ENCODE measurements at regions not wholly inside any gene's neighbourhood (a gene's known extent, or its start where the extent isn't known, plus 50 kb on each side); places are given as distances from the start of the nearest gene placed in this dataset.

- H3K4me3 ChIP-seq (replicated peaks; ENCODE audit: low read depth, low read length), result no peak overlapping the region
- no peak for DNase-seq (ENCODE audit: low read depth)
- TF ChIP-seq, protein P1, sequence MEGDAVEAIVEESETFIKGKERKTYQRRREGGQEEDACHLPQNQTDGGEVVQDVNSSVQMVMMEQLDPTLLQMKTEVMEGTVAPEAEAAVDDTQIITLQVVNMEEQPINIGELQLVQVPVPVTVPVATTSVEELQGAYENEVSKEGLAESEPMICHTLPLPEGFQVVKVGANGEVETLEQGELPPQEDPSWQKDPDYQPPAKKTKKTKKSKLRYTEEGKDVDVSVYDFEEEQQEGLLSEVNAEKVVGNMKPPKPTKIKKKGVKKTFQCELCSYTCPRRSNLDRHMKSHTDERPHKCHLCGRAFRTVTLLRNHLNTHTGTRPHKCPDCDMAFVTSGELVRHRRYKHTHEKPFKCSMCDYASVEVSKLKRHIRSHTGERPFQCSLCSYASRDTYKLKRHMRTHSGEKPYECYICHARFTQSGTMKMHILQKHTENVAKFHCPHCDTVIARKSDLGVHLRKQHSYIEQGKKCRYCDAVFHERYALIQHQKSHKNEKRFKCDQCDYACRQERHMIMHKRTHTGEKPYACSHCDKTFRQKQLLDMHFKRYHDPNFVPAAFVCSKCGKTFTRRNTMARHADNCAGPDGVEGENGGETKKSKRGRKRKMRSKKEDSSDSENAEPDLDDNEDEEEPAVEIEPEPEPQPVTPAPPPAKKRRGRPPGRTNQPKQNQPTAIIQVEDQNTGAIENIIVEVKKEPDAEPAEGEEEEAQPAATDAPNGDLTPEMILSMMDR (IDR thresholded peaks at IDR 0.05; ENCODE audit: low read length, missing control alignments), result no peak
These were observed 320.0 kb downstream of the ENC1 start for GRCh38 chr5:74320526-74320925.

- TF ChIP-seq, protein P1 (IDR thresholded peaks at IDR 0.05; ENCODE audit: low read length, missing control alignments), result no peak
- no peak for DNase-seq (ENCODE audit: low read depth)
- no peak overlapping the region for H3K4me3 ChIP-seq (replicated peaks; ENCODE audit: low read depth, low read length)
These were observed 321.5 kb downstream of the ENC1 start for GRCh38 chr5:74319076-74319475.

- TF ChIP-seq, protein P1 (IDR thresholded peaks at IDR 0.05; ENCODE audit: low read length, missing control alignments), result no peak
- DNase-seq (ENCODE audit: low read depth), result peak; percentile 92
- no peak overlapping the region for H3K4me3 ChIP-seq (replicated peaks; ENCODE audit: low read depth, low read length)
These were observed 324.4 kb downstream of the ENC1 start for GRCh38 chr5:74316064-74316603.

DNA sequence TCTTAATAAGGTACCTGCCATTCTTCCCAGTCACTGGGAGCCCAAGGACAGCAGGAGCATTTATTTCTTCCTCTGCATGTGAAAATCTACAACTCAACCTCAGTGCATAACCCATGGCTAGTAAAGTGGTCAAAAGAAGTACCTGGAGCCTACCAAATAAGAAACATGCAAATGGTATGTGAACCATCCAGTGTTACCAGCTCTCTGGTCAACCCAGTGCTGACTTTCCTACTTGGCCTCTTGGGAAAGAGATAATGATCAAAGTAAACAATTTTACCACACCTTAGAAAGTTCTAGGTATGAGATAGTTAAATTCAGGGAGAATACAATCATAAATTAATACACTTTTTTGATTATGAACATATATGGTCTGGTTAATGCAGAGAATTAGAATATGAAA is 325.6 kb downstream of the ENC1 start:
- DNase-seq (ENCODE audit: low read depth), result no peak
- TF ChIP-seq, protein P1 (IDR thresholded peaks at IDR 0.05; ENCODE audit: low read length, missing control alignments), result no peak
- H3K4me3 ChIP-seq (replicated peaks; ENCODE audit: low read depth, low read length), result no peak overlapping the region

- DNase-seq (ENCODE audit: low read depth), result no peak
- TF ChIP-seq, protein P1 (IDR thresholded peaks at IDR 0.05; ENCODE audit: low read length, missing control alignments), result no peak
- H3K4me3 ChIP-seq (replicated peaks; ENCODE audit: low read depth, low read length), result no peak overlapping the region
These were observed 326.6 kb downstream of the ENC1 start for GRCh38 chr5:74313896-74314295.

GRCh38 chr5:74312746-74313145 is 327.8 kb downstream of the ENC1 start:
- TF ChIP-seq, protein P1 (IDR thresholded peaks at IDR 0.05; ENCODE audit: low read length, missing control alignments), result no peak
- DNase-seq (ENCODE audit: low read depth), result no peak
- no peak overlapping the region for H3K4me3 ChIP-seq (replicated peaks; ENCODE audit: low read depth, low read length)

- TF ChIP-seq, protein P1 (IDR thresholded peaks at IDR 0.05; ENCODE audit: low read length, missing control alignments), result no peak
- no peak for DNase-seq (ENCODE audit: low read depth)
- no peak overlapping the region for H3K4me3 ChIP-seq (replicated peaks; ENCODE audit: low read depth, low read length)
These were observed 328.6 kb downstream of the ENC1 start for GRCh38 chr5:74311961-74312360.
